GM12873 (cell line): ENCODE measurements at regions not wholly inside any gene's neighbourhood (a gene's known extent, or its start where the extent isn't known, plus 50 kb on each side); places are given as distances from the start of the nearest gene placed in this dataset.

Experiments used
- TF ChIP-seq, protein P1 (sequence below): IDR thresholded peaks from 2 replicates; pipeline ENCODE4 v1.5.1; 2012; ENCODE audit warnings: low read depth, mild to moderate bottlenecking, moderate library complexity, low read length, control low read depth; ENCODE audit not compliant: insufficient read depth; ENCODE audit errors: missing control alignments

DNA sequence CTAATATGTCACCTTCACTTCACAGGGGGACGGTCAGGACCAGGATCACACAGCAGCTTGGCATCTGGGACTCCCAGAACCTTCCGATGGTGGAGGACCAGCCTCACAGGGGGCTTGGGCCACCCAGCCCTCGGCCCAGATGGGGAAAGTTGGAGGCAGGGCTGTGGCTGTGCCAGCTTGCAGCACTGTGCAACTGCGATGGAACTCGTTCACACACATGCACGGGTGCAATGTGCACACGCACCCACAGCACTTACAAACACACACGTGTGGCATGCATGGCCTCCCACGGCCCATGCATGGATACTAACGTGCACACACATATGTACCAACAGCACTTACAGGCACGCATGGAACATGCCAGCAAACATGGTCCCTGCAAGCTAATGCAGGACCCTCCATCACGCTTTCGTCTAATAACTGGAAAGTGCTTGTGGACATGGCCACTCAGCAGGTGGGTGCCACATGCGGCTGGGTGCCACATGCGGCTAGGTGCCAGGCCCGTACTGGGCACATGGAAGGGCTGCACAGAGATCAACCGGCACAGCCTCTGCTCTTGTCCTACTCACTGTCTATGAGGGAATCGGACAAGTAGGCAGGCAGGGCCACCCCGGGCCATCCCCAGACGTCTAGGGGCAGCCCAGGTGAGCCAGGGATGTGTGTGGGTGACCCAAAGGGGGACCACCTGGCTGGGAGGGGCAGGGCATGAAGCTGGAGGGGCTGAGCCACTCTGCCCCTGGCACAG, 63.2 kb downstream of the ADRA2C start:
- TF ChIP-seq, protein P1, sequence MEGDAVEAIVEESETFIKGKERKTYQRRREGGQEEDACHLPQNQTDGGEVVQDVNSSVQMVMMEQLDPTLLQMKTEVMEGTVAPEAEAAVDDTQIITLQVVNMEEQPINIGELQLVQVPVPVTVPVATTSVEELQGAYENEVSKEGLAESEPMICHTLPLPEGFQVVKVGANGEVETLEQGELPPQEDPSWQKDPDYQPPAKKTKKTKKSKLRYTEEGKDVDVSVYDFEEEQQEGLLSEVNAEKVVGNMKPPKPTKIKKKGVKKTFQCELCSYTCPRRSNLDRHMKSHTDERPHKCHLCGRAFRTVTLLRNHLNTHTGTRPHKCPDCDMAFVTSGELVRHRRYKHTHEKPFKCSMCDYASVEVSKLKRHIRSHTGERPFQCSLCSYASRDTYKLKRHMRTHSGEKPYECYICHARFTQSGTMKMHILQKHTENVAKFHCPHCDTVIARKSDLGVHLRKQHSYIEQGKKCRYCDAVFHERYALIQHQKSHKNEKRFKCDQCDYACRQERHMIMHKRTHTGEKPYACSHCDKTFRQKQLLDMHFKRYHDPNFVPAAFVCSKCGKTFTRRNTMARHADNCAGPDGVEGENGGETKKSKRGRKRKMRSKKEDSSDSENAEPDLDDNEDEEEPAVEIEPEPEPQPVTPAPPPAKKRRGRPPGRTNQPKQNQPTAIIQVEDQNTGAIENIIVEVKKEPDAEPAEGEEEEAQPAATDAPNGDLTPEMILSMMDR = no peak

DNA sequence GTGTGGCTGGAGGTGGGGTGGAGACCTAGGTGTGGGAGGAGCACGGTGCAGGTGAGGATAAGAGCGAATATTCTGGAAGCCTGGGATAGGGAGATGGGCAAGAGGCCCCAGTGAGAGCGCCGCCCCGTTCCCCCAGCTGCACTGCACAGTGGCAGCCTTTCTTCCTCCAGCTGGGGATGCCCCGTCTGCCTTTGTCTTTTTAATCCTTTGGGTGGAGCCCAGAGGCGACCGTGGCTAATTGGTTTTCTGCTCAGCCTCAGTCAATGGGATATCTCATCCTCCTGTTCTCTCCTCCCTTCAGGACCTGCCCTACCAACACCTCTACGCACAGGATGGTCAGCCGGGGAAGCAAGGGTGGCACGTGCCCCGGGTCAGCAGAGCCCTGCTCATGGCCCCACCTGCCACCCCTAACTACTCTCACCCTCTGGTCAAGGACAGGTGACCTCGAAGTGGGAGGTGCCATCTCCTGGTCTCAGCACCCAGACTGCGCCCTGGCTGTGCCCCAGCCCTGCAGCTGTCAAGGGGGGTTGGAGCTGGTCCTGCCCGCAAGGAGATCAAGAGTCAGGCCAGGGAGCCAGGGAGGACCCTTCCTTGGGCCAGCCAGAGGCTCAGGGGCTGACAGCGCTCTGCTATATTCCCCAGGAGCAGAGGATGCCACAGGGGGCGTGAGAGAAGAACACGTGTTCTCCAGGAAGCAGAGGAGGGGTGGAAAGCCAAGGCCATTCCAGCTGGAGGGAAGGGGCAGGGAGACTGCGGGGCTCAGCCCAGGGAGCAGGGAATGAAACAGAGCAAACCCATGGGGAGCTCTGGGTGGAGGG, 64.0 kb downstream of the ADRA2C start:
- TF ChIP-seq, protein P1 = no peak

DNA sequence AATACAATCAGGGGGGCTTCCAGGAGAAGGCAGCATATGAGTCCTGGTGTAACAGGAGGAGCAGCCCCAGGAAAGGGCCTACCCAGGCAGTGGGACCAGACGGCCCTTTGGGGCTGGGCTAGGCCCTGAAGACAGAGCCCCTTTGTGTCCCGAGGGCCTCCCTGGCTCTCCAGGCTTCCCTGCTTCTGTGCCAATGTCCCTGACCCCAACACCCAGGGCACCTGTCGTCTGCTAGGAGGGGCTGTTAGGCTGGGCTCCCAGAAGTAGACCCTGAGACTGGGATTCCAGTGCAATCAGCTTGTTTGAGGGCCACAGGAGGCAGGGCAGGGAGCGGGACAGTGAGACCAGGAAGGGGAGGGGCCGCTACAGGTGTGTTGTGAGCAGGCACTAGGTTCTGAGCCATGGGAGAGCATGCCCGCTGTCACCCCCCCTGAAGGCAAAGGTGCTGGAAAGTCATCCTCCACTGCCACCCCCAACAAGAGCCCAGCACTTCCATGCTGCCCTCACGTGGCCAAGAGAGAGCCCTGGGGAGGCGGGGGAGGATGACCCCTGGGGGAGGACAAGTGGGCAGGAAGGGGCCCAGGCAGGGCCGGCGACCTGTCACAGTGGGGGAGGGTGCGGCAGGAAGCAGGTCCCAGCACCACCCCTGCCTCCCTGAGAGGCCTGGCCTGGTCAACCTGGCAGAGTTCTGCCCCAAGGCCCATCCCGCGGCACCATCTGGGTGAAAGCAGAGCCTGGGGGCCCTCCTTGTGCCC, 64.8 kb downstream of the ADRA2C start:
- TF ChIP-seq, protein P1 = no peak

DNA sequence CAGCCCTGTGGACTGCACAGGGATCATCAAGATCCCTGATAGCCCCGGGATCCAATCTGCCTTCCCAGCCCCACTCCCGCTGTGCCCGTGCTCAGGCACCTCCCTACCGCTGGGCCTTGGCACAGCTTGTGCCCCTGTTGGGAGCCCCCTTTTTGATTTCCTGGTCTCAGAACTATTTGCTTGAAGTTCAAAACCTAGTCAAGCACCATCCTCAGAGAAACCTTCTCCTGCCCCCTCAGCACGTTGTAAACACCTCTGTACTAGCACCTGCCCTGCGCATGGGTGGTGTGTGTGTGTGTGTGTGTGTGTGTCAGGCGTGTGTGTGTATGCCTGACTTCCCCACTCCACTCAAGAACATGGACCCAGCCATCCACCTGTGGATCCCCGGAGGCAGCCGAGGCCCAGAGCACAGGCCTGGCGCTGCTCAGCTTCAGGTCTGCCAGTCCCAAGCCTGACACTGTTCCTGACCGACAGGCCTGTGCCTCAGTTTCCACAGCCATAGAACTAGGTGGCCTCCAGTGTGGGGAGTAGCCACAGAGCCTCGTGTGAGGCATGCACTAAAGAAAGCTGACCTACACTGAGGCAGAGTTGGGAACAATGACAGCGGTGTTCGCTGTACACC, 65.5 kb downstream of the ADRA2C start:
- TF ChIP-seq, protein P1 = no peak

DNA sequence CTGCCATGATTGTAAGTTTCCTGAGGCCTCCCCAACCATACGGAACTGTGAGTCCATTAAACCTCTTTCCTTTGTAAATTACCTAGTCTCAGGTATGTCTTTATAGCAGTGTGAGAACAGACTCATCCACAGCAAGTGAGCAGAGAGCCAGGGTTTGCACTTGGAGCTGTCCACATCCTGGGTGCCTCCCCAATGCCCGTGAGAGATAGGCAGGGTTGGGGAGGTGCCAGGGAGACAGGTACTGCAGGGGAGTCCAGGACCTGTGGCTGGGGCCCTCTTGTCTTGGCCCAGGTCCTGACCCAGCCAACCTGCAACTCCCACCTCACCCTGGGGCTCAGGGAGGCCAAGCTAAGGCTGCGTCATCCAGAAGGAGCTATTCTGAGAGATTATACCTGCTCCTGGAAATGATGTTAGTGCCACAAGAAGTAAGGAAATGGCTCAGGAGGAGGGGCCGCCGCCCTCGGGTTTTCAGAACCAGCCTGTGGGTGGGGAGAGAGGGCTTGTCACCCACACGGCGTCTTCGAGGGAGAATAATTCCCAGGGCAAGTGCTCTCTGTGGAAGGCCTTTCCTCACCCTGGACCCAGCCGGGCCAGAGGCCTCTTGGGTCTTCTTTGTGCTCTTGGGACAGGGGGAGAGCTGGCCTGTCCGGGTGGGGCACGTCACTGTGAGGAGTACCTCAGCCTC, 66.5 kb downstream of the ADRA2C start:
- TF ChIP-seq, protein P1 = no peak

DNA sequence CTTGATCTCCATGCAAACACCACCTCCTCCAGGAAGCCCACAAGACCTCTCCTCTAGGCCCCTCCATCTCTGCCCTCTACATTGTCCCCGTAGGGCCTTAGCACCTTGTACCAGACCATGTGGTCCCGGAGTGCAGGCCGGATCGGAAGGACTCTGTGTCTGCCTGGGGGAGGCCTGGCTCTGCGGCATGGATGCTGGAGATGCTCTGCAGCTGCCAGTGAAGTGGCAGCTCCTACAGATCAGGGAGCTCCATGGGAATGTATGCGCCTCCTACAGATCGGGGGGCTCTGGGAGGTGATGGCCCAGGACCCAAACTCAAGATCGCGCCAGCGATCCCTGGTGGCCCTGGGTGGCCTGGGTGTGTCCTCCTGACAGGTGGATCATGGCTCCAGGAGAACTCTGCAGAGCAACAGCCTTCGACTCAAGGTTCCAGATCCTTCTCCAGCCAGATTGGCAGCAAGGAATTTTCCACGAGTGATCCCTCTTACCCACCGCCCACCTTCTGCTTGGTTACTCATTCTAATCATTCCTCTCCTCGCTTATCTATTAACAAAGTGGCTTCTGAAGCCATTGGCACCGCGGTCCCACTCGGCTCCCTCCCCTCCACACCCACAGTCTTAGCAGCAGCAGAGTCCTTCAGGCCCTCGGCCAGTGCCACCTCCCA, 67.3 kb downstream of the ADRA2C start:
- TF ChIP-seq, protein P1 = no peak
